GM12878 (cell line): ENCODE measurements at regions not wholly inside any gene's neighbourhood (a gene's known extent, or its start where the extent isn't known, plus 50 kb on each side); places are given as distances from the start of the nearest gene placed in this dataset.

Experiments
- ATAC-seq: fragments of 200-7000 bp; cut with Tn5 transposase; 3 replicates; pipeline ENCODE4 v1.9.1; 2020; ENCODE audit warnings: mild to moderate bottlenecking, moderate library complexity
- BruUV-seq: library from RNA; stranded (reverse); fragments of 400-500 nt; replicated peaks from 2 replicates; lab custom pipeline; 2021; lab: Mats Ljungman, UMichigan
- CTCF ChIA-PET: fragments of 300-600 bp; sonication (Branson Sonifier 250); formaldehyde crosslinking; extraction: SDS; loops from one replicate; lab custom pipeline; 2021; ENCODE audit warnings: inconsistent platforms; lab: Yijun Ruan, JAX
- POLR2A ChIA-PET: fragments of 350-600 bp; formaldehyde crosslinking; extraction: SDS; loops from one replicate; lab custom pipeline; 2021; ENCODE audit warnings: inconsistent platforms; lab: Charles Lee
- RAD21 ChIA-PET: fragments of 300-600 bp; sonication (Branson Sonifier 250); formaldehyde crosslinking; loops from one replicate; lab custom pipeline; 2023; ENCODE audit warnings: antibody characterized with exemption; ENCODE audit not compliant: unreplicated experiment; lab: Charles Lee
- SMC1A ChIA-PET: fragments of 300-600 bp; sonication (Branson Sonifier 250); formaldehyde crosslinking; loops from one replicate; lab custom pipeline; 2023; ENCODE audit not compliant: unreplicated experiment, uncharacterized antibody; lab: Charles Lee
- DNase-seq: peaks from one replicate; pipeline ENCODE4 v3.0.0-alpha.2; 2011; ENCODE audit warnings: low read depth, low spot score
- FAIRE-seq: peaks from 3 replicates; lab custom pipeline; 2011; peaks lifted over from hg19 to GRCh38; lab: Jason Lieb, UNC
- H2AFZ ChIP-seq: 2 replicates; pipeline ENCODE4 v1.6.0; 2011; ENCODE audit warnings: low read depth, low read length, control low read depth; ENCODE audit not compliant: control insufficient read depth
- H3K27ac ChIP-seq: 2 replicates; pipeline ENCODE4 v1.5.1; 2011; ENCODE audit warnings: control low read depth; ENCODE audit not compliant: control insufficient read depth, insufficient read depth
- H3K27me3 ChIP-seq, 2 experiments: replicated peaks in 1 of 2; 2 replicates each; pipeline versions ENCODE4 v1.6.0 to v1.6.1; 2011; ENCODE audit warnings: low read length in 1 of 2; ENCODE audit not compliant: control insufficient read depth in 2 of 2, insufficient read depth in 2 of 2
- H3K36me3 ChIP-seq, 2 experiments: 2 replicates each; pipeline ENCODE4 v1.5.1; 2011; ENCODE audit warnings: low read length in 1 of 2; ENCODE audit not compliant: control insufficient read depth in 2 of 2, insufficient read depth in 2 of 2
- H3K4me1 ChIP-seq: 2 replicates; pipeline ENCODE4 v1.6.1; 2011; ENCODE audit warnings: mild to moderate bottlenecking, low read length, moderate library complexity, mixed read lengths; ENCODE audit not compliant: control insufficient read depth, insufficient read depth
- H3K4me2 ChIP-seq: 2 replicates; pipeline ENCODE4 v1.6.0; 2011; ENCODE audit warnings: control low read depth; ENCODE audit not compliant: control insufficient read depth, insufficient read depth
- H3K4me3 ChIP-seq: fragments of 200-600 bp; sonication (generic); 2 replicates; pipeline ENCODE4 v1.5.1; 2016
- H3K79me2 ChIP-seq: 2 replicates; pipeline ENCODE4 v1.6.0; 2011; ENCODE audit warnings: low read length; ENCODE audit not compliant: control insufficient read depth, insufficient read depth
- H3K9ac ChIP-seq: 2 replicates; pipeline ENCODE4 v1.8.0; 2011; ENCODE audit warnings: low read length, control low read depth, mixed read lengths; ENCODE audit not compliant: control insufficient read depth, insufficient read depth
- H3K9me3 ChIP-seq: replicated peaks from 3 replicates; pipeline ENCODE4 v1.5.1; 2011; ENCODE audit warnings: mild to moderate bottlenecking, low read length; ENCODE audit not compliant: control insufficient read depth, insufficient read depth
- H4K20me1 ChIP-seq: 2 replicates; pipeline ENCODE4 v1.6.0; 2011; ENCODE audit not compliant: control insufficient read depth, insufficient read depth
- BHLHE40 ChIP-seq, 2 experiments: fragments of 450-650 bp in 1 of 2; IDR thresholded peaks; 2 replicates each; pipeline ENCODE4 v1.6.1; 2011 to 2017; ENCODE audit warnings: low read depth in 2 of 2, borderline replicate concordance in 1 of 2, improper control_type of control experiment in 1 of 2, low read length in 1 of 2, mild to moderate bottlenecking in 1 of 2
- CHD4 ChIP-seq: fragments of 200-600 bp; sonication (generic); IDR thresholded peaks from 2 replicates; pipeline ENCODE4 v1.6.1; 2016; ENCODE audit warnings: mild to moderate bottlenecking
- HDGF ChIP-seq: fragments of 450-650 bp; IDR thresholded peaks from 2 replicates; pipeline ENCODE4 v1.6.1; 2016; ENCODE audit warnings: antibody characterized with exemption
- KAT2A ChIP-seq: conservative IDR thresholded peaks from 2 replicates; pipeline ENCODE4 v1.6.1; 2011; ENCODE audit warnings: low read depth, low read length; ENCODE audit not compliant: control insufficient read depth
- PAX5 ChIP-seq: IDR thresholded peaks from 2 replicates; pipeline ENCODE4 v1.6.1; 2011; ENCODE audit warnings: low read depth, low read length, borderline replicate concordance
- SREBF2 ChIP-seq: IDR thresholded peaks from 2 replicates; pipeline ENCODE4 v1.6.1; 2012; ENCODE audit warnings: mild to moderate bottlenecking, low read length
- STAT1 ChIP-seq: fragments of 450-650 bp; conservative IDR thresholded peaks from 2 replicates; pipeline ENCODE4 v1.6.1; 2014; ENCODE audit warnings: antibody characterized with exemption, mild to moderate bottlenecking
- ZNF217 ChIP-seq: fragments of 450-650 bp; IDR thresholded peaks from 2 replicates; pipeline ENCODE4 v1.6.1; 2017; ENCODE audit warnings: antibody characterized with exemption, mild to moderate bottlenecking
- WGBS: methylation state at CpG from one replicate; pipeline ENCODE4 v1.1.6; 2016; ENCODE audit warnings: low lambda C conversion rate; ENCODE audit not compliant: insufficient replicate concordance, insufficient coverage; ENCODE audit errors: missing lambda C conversion rate; 5-methylcytosine and 5-hydroxymethylcytosine counted together
- in situ Hi-C: fragments of 300-500 bp; cut with MboI; formaldehyde crosslinking; loops from 9 replicates; pipeline ENCODE4 v1.14.3; 2018; ENCODE audit warnings: mixed read lengths
- intact Hi-C: fragments of 100-400 bp; cut with micrococcal nuclease; formaldehyde crosslinking; loops from one replicate; pipeline ENCODE4 v1.14.2; 2022; ENCODE audit not compliant: unreplicated experiment
- TF ChIP-seq, protein P1 (sequence below): fragments of 150-350 bp; IDR thresholded peaks from 2 replicates; pipeline ENCODE4 v1.6.1; 2014; ENCODE audit warnings: mild to moderate bottlenecking, low read depth, low read length
- TF ChIP-seq, protein P2 (sequence below): fragments of 450-650 bp; IDR thresholded peaks from 2 replicates; pipeline ENCODE4 v1.6.1; 2017; ENCODE audit warnings: borderline replicate concordance
- TF ChIP-seq, protein P3 (sequence below): fragments of 450-650 bp; formaldehyde crosslinking; IDR thresholded peaks from 2 replicates; pipeline ENCODE4 v1.5.0; 2022; ENCODE audit warnings: mild to moderate bottlenecking, missing genetic modification characterization
- TF ChIP-seq, protein P4 (sequence below): IDR thresholded peaks from 2 replicates; pipeline ENCODE4 v1.6.1; 2012; ENCODE audit warnings: low read depth, low read length, improper control_type of control experiment

DNA sequence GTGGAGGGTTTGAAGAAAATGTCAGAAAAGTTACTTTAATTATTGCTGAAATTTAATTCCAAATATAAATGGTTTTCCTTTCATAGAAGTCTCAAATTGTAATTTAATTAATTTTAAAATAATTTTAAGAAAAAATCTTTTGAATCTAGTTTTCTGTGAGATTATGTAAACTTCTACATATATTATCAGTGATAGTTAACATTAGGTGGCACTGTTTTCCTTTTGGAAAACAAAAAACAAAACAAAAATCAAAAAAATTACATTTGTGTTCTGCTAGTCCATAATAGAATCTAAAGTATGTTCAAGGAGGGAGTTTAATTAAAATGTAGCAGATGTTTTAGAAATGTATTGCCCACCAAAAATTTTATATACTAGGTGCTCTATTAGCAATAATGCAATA is 1456.7 kb downstream of the REEP3 start:
- DNase-seq (no peak), FAIRE-seq (no peak), ATAC-seq (no peak)
- in situ Hi-C loops (no loop called here), intact Hi-C loops (no loop called here)
- Histone ChIP-seq H3K27me3 (no peaks in the 10 kb centered on the region), H3K4me1 (no peaks in the 10 kb centered on the region), H3K9ac (no peak overlapping the region), H4K20me1 (no peaks in the 10 kb centered on the region), H3K4me2 (no peak overlapping the region), H3K9me3 (no peaks in the 10 kb centered on the region), H2AFZ (no peak overlapping the region), H3K4me3 (no peak overlapping the region), H3K36me3 (no peaks in the 10 kb centered on the region), H3K27ac (no peak overlapping the region), H3K79me2 (no peaks in the 10 kb centered on the region)
- ChIA-PET CTCF (no interaction called here), SMC1A (no interaction called here), RAD21 (no interaction called here), POLR2A (no interaction called here)
- TF ChIP-seq BHLHE40 (IDR thresholded peaks at IDR 0.05; ENCODE audit: borderline replicate concordance in 1 of 2, low read depth in 2 of 2, low read length in 1 of 2) (no peak), CHD4 (no peak), PAX5 (no peak), HDGF (no peak)
- TF ChIP-seq, protein P1, sequence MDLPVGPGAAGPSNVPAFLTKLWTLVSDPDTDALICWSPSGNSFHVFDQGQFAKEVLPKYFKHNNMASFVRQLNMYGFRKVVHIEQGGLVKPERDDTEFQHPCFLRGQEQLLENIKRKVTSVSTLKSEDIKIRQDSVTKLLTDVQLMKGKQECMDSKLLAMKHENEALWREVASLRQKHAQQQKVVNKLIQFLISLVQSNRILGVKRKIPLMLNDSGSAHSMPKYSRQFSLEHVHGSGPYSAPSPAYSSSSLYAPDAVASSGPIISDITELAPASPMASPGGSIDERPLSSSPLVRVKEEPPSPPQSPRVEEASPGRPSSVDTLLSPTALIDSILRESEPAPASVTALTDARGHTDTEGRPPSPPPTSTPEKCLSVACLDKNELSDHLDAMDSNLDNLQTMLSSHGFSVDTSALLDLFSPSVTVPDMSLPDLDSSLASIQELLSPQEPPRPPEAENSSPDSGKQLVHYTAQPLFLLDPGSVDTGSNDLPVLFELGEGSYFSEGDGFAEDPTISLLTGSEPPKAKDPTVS, result no peak
- BruUV-seq, result no TSS peak

DNA sequence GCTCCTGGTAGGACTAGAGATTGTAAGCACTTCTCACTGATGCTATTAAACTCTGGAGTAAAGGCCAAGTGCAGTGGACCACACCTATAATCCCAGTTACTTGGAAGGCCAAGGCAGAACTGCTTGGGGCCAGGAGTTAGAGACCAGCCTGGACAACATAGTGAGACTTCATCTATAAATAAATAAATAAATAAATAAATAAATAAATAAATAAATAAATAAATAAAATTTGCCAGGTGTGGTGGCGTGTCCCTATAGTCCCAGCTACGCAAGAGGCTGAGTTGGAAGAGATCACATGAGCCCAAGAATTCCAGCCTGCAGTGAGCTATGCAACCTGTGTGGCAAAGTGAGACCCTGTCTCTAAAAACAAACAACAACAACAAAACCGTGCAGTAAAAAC is 1475.7 kb downstream of the REEP3 start:
- CTCF ChIA-PET, result no interaction called here
- no peaks in the 10 kb centered on the region for H3K79me2 ChIP-seq
- DNase-seq (no peak), FAIRE-seq (no peak), ATAC-seq (no peak)
- H3K27ac ChIP-seq, result no peak overlapping the region
- H3K36me3 ChIP-seq, result no peaks in the 10 kb centered on the region
- H4K20me1 ChIP-seq, result no peaks in the 10 kb centered on the region
- SMC1A ChIA-PET, result no interaction called here
- WGBS, result 3% methylated on average over 3 of the region's 3 CpGs
- no peak overlapping the region for H3K4me3 ChIP-seq
- no peaks in the 10 kb centered on the region for H3K4me1 ChIP-seq
- intact Hi-C loops, result no loop called here
- BruUV-seq, result no TSS peak
- no peak overlapping the region for H3K4me2 ChIP-seq
- no peaks in the 10 kb centered on the region for H3K27me3 ChIP-seq
- H2AFZ ChIP-seq, result no peak overlapping the region
- H3K9me3 ChIP-seq, result no peaks in the 10 kb centered on the region
- H3K9ac ChIP-seq, result no peak overlapping the region
- in situ Hi-C loops, result no loop called here
- POLR2A ChIA-PET, result no interaction called here
- RAD21 ChIA-PET, result no interaction called here
- TF ChIP-seq, protein P2, sequence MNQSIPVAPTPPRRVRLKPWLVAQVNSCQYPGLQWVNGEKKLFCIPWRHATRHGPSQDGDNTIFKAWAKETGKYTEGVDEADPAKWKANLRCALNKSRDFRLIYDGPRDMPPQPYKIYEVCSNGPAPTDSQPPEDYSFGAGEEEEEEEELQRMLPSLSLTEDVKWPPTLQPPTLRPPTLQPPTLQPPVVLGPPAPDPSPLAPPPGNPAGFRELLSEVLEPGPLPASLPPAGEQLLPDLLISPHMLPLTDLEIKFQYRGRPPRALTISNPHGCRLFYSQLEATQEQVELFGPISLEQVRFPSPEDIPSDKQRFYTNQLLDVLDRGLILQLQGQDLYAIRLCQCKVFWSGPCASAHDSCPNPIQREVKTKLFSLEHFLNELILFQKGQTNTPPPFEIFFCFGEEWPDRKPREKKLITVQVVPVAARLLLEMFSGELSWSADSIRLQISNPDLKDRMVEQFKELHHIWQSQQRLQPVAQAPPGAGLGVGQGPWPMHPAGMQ, result no peak
- no peak for TF ChIP-seq ZNF217
- TF ChIP-seq STAT1, result no peak
- TF ChIP-seq KAT2A, result no peak
- TF ChIP-seq, protein P3, sequence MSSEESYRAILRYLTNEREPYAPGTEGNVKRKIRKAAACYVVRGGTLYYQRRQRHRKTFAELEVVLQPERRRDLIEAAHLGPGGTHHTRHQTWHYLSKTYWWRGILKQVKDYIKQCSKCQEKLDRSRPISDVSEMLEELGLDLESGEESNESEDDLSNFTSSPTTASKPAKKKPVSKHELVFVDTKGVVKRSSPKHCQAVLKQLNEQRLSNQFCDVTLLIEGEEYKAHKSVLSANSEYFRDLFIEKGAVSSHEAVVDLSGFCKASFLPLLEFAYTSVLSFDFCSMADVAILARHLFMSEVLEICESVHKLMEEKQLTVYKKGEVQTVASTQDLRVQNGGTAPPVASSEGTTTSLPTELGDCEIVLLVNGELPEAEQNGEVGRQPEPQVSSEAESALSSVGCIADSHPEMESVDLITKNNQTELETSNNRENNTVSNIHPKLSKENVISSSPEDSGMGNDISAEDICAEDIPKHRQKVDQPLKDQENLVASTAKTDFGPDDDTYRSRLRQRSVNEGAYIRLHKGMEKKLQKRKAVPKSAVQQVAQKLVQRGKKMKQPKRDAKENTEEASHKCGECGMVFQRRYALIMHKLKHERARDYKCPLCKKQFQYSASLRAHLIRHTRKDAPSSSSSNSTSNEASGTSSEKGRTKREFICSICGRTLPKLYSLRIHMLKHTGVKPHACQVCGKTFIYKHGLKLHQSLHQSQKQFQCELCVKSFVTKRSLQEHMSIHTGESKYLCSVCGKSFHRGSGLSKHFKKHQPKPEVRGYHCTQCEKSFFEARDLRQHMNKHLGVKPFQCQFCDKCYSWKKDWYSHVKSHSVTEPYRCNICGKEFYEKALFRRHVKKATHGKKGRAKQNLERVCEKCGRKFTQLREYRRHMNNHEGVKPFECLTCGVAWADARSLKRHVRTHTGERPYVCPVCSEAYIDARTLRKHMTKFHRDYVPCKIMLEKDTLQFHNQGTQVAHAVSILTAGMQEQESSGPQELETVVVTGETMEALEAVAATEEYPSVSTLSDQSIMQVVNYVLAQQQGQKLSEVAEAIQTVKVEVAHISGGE (CRISPR knock-in tag), result no peak
- TF ChIP-seq, protein P4, sequence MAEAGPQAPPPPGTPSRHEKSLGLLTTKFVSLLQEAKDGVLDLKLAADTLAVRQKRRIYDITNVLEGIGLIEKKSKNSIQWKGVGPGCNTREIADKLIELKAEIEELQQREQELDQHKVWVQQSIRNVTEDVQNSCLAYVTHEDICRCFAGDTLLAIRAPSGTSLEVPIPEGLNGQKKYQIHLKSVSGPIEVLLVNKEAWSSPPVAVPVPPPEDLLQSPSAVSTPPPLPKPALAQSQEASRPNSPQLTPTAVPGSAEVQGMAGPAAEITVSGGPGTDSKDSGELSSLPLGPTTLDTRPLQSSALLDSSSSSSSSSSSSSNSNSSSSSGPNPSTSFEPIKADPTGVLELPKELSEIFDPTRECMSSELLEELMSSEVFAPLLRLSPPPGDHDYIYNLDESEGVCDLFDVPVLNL, result no peak
- no peak for TF ChIP-seq SREBF2
